ENCODE measurements at regions not wholly inside any gene's neighbourhood (a gene's known extent, or its start where the extent isn't known, plus 50 kb on each side); places are given as distances from the start of the nearest gene placed in this dataset.

- Mint-ChIP-seq H3K27ac (ENCODE audit: unreplicated experiment) (no peak overlapping the region), H3K4me3 (no peak overlapping the region), H3K36me3 (ENCODE audit: low read depth) (no peaks in the 10 kb centered on the region), H3K9me3 (peaks cover 2% of the 10 kb centered on the region), H3K4me1 (peaks cover 44% of the 10 kb centered on the region), H3K27me3 (ENCODE audit: low read depth) (no peaks in the 10 kb centered on the region)
- TF ChIP-seq CTCF (conservative IDR thresholded peaks at IDR 0.05): no peak
- no peak for DNase-seq (ENCODE audit: low read depth, low spot score)
These were observed 607.8 kb downstream of the BNC2 start for GRCh38 chr9:16262477-16263261.

- H3K27ac Mint-ChIP-seq (ENCODE audit: unreplicated experiment): no peak overlapping the region
These were observed 604.8 kb downstream of the BNC2 start for GRCh38 chr9:16265688-16266087.

GRCh38 chr9:16266648-16267276, 603.7 kb downstream of the BNC2 start:
- Mint-ChIP-seq H3K9me3 (peaks cover 2% of the 10 kb centered on the region), H3K36me3 (ENCODE audit: low read depth) (no peaks in the 10 kb centered on the region), H3K4me3 (no peak overlapping the region), H3K4me1 (peaks cover 49% of the 10 kb centered on the region), H3K27ac (ENCODE audit: unreplicated experiment) (no peak overlapping the region), H3K27me3 (ENCODE audit: low read depth) (no peaks in the 10 kb centered on the region)
- peak; percentile 59 for TF ChIP-seq CTCF (conservative IDR thresholded peaks at IDR 0.05)
- DNase-seq (ENCODE audit: low read depth, low spot score): no peak

More at GRCh38 chr9:16265688-16266087, 604.8 kb downstream of the BNC2 start:
- H3K4me3 Mint-ChIP-seq: no peak overlapping the region
- H3K4me1 Mint-ChIP-seq: peaks cover 49% of the 10 kb centered on the region
- H3K27me3 Mint-ChIP-seq (ENCODE audit: low read depth): no peaks in the 10 kb centered on the region
- peaks cover 2% of the 10 kb centered on the region for H3K9me3 Mint-ChIP-seq
- TF ChIP-seq CTCF (conservative IDR thresholded peaks at IDR 0.05): no peak
- no peaks in the 10 kb centered on the region for H3K36me3 Mint-ChIP-seq (ENCODE audit: low read depth)
- no peak for DNase-seq (ENCODE audit: low read depth, low spot score)

GRCh38 chr9:16267281-16268066, 603.0 kb downstream of the BNC2 start:
- H3K27me3 Mint-ChIP-seq (ENCODE audit: low read depth): no peaks in the 10 kb centered on the region
- no peak overlapping the region for H3K27ac Mint-ChIP-seq (ENCODE audit: unreplicated experiment)
- H3K36me3 Mint-ChIP-seq (ENCODE audit: low read depth): no peaks in the 10 kb centered on the region
- peaks cover 2% of the 10 kb centered on the region for H3K9me3 Mint-ChIP-seq
- no peak overlapping the region for H3K4me3 Mint-ChIP-seq
- no peak for TF ChIP-seq CTCF (conservative IDR thresholded peaks at IDR 0.05)
- H3K4me1 Mint-ChIP-seq: peaks cover 42% of the 10 kb centered on the region
- DNase-seq (ENCODE audit: low read depth, low spot score): no peak

- Mint-ChIP-seq H3K27ac (ENCODE audit: unreplicated experiment) (no peak overlapping the region), H3K36me3 (ENCODE audit: low read depth) (no peaks in the 10 kb centered on the region), H3K9me3 (peaks cover 2% of the 10 kb centered on the region), H3K27me3 (ENCODE audit: low read depth) (no peaks in the 10 kb centered on the region), H3K4me3 (no peak overlapping the region), H3K4me1 (peaks cover 34% of the 10 kb centered on the region)
- no peak for TF ChIP-seq CTCF (conservative IDR thresholded peaks at IDR 0.05)
- DNase-seq (ENCODE audit: low read depth, low spot score): no peak
These were observed 602.2 kb downstream of the BNC2 start for GRCh38 chr9:16268067-16268881.

All from neural crest cell (in vitro differentiated cells).